Pancreas (tissue), 10 donors: ENCODE measurements at regions not wholly inside any gene's neighbourhood (a gene's known extent, or its start where the extent isn't known, plus 50 kb on each side); places are given as distances from the start of the nearest gene placed in this dataset.

ENCODE experiments used
- ATAC-seq, 4 donors: fragments of 200-7000 bp; cut with Tn5 transposase; one replicate each; pipeline versions ENCODE4 v1.8.0 to v1.9.1; 2020; ENCODE audit warnings: mild to moderate bottlenecking in 4 of 4, moderate library complexity in 4 of 4
- DNase-seq, 6 donors: peaks; one replicate each; pipeline ENCODE4 v3.0.0-alpha.2; 2020
- FAIRE-seq: peaks from 2 replicates; lab custom pipeline; 2012; peaks lifted over from hg19 to GRCh38; lab: Jason Lieb, UNC
- H3K27ac ChIP-seq, 4 donors: fragments of 200-600 bp; sonication (generic); 1 replicate in 3 of 4; 2 replicates in 1 of 4; pipeline versions ENCODE4 v1.5.0 to v1.8.0; 2020
- H3K27me3 ChIP-seq, 4 donors: fragments of 200-600 bp; one replicate each; pipeline ENCODE4 v1.8.0; 2021
- H3K36me3 ChIP-seq, 3 donors: fragments of 200-600 bp; sonication (generic) in 1 of 3; one replicate each; pipeline versions ENCODE4 v1.5.0 to v1.8.0; 2020 to 2021
- H3K4me1 ChIP-seq, 3 donors: fragments of 200-600 bp; one replicate each; pipeline ENCODE4 v1.8.0; 2021
- H3K4me3 ChIP-seq, 4 donors: fragments of 200-600 bp; sonication (generic) in 2 of 4; one replicate each; pipeline versions ENCODE4 v1.5.0 to v1.8.0; 2020 to 2021
- H3K9me3 ChIP-seq, 4 donors: fragments of 200-600 bp; one replicate each; pipeline ENCODE4 v1.8.0; 2021
- WGBS, 2 donors: extraction: QIAGEN DNeasy Blood & Tissue Kit; methylation state at CpG; one replicate each; pipeline ENCODE4 v1.1.7; 2013; 5-methylcytosine and 5-hydroxymethylcytosine counted together
- intact Hi-C, 3 donors: fragments of 100-400 bp; cut with DNase I; formaldehyde crosslinking; loops; one replicate each; pipeline versions ENCODE4 v1.11.1 to v1.14.2; 2022
- TF ChIP-seq, protein P1 (sequence below), 4 donors: fragments of 200-600 bp; sonication (generic) in 3 of 4; IDR thresholded peaks; one replicate each; pipeline versions ENCODE4 v1.5.0 to v1.8.0; 2021; ENCODE audit warnings: antibody characterized with exemption in 4 of 4
- donor health status: healthy with polysubstance abuse.
- donor health status: DM: no; HTN: no; CAD: no; lungs with moderate emphysema.
- donor health status: DM: no; HTN: no; CAD: no.
- donor health status: control.
- donor health status: control.
- donor health status: Bipolar disorder and iron deficiency.
- donor health status: DM: yes; HTN: yes; CAD: no.
- donor health status: DM: no; HTN: no; CAD: no.
- donor health status: DM: no; HTN: no; CAD: no.
- donor health status: DM: yes; HTN: yes; CAD: no.

DNA sequence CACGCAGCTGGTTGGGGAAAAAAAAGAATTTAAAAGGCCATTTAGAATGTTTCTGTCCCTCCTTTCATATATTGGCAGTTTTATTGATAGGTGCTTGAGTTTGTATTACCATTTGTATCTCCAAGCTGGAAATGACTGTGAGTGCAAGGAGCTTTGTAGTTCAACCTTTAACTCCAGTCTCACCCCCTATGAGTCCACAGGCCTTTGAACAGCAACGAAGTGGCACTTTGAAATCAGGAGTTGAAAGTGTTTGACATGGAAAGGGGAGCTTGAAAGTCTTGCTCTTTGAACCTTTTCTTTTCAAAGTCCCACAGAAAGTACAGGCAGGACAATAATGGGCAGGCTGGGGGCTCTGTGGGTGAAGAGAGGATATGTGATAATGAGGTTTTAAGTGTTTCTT lies 480.3 kb downstream of the RERGL start:
- TF ChIP-seq, protein P1, sequence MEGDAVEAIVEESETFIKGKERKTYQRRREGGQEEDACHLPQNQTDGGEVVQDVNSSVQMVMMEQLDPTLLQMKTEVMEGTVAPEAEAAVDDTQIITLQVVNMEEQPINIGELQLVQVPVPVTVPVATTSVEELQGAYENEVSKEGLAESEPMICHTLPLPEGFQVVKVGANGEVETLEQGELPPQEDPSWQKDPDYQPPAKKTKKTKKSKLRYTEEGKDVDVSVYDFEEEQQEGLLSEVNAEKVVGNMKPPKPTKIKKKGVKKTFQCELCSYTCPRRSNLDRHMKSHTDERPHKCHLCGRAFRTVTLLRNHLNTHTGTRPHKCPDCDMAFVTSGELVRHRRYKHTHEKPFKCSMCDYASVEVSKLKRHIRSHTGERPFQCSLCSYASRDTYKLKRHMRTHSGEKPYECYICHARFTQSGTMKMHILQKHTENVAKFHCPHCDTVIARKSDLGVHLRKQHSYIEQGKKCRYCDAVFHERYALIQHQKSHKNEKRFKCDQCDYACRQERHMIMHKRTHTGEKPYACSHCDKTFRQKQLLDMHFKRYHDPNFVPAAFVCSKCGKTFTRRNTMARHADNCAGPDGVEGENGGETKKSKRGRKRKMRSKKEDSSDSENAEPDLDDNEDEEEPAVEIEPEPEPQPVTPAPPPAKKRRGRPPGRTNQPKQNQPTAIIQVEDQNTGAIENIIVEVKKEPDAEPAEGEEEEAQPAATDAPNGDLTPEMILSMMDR (IDR thresholded peaks at IDR 0.05), result no peak
- Histone ChIP-seq H3K9me3 (no peaks in the 10 kb centered on the region), H3K4me1 (no peaks in the 10 kb centered on the region), H3K36me3 (no peaks in the 10 kb centered on the region), H3K27me3 (no peaks in the 10 kb centered on the region), H3K27ac (no peak overlapping the region), H3K4me3 (no peak overlapping the region)
- FAIRE-seq (no peak), DNase-seq (no peak), ATAC-seq (no peak)
- intact Hi-C loops, result no loop called here
- WGBS, 2 donors, result 26 to 30% methylated on average over 2 of the region's 2 CpGs

DNA sequence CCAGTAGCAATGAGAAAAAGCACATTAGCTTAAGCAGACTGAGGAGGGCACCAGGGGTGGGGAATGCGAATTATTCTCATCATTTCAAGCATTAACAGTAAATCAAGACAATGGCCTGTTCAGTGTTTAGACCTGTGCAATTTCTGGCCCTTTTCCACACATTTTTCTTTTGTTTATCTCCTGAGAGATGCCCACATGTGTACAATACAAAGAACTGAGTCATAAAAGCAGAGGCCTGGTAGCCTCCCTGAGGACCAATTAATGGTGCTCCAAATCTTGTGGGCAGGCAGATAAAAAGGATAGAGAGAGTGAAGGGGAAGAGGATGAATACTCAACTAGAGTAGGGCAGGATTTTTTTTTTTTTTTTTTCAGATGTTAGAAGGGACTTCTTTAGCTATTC lies 480.8 kb downstream of the RERGL start:
- DNase-seq (no peak), ATAC-seq (no peak), FAIRE-seq (no peak)
- no peak overlapping the region for H3K4me3 ChIP-seq
- H3K27me3 ChIP-seq, result no peaks in the 10 kb centered on the region
- H3K36me3 ChIP-seq, result no peaks in the 10 kb centered on the region
- intact Hi-C loops, result no loop called here
- no peaks in the 10 kb centered on the region for H3K4me1 ChIP-seq
- H3K27ac ChIP-seq, result no peak overlapping the region
- no peaks in the 10 kb centered on the region for H3K9me3 ChIP-seq
- 50 to 63% methylated on average over 1 of the region's 1 CpG for WGBS, 2 donors
- TF ChIP-seq, protein P1 (IDR thresholded peaks at IDR 0.05), result no peak

DNA sequence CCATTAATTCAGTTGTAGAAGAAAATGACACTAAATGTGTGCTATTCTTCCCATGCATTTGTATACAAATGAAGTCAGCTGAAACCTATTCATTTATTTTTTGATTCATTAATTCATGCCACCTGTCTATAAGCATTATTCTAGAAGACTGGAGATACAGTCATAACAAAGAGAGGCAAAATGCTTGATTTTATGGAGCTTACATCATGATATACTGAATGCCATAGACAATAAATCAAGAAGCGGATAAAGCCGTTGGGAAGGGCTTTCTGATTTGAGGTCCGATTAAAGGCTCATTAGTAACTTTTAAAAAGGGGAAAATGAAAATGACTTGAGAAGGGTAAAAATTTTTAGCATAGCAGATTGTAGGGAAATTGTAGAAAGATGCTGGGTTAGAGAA lies 494.9 kb downstream of the RERGL start:
- FAIRE-seq (no peak), DNase-seq (no peak), ATAC-seq (no peak)
- intact Hi-C loops, result no loop called here
- Histone ChIP-seq H3K4me3 (no peak overlapping the region), H3K27me3 (no peaks in the 10 kb centered on the region), H3K27ac (no peak overlapping the region), H3K4me1 (no peaks in the 10 kb centered on the region), H3K9me3 (no peaks in the 10 kb centered on the region), H3K36me3 (no peaks in the 10 kb centered on the region)
- WGBS, 2 donors, result 84 to 93% methylated on average over 3 of the region's 3 CpGs
- TF ChIP-seq, protein P1 (IDR thresholded peaks at IDR 0.05), result no peak

DNA sequence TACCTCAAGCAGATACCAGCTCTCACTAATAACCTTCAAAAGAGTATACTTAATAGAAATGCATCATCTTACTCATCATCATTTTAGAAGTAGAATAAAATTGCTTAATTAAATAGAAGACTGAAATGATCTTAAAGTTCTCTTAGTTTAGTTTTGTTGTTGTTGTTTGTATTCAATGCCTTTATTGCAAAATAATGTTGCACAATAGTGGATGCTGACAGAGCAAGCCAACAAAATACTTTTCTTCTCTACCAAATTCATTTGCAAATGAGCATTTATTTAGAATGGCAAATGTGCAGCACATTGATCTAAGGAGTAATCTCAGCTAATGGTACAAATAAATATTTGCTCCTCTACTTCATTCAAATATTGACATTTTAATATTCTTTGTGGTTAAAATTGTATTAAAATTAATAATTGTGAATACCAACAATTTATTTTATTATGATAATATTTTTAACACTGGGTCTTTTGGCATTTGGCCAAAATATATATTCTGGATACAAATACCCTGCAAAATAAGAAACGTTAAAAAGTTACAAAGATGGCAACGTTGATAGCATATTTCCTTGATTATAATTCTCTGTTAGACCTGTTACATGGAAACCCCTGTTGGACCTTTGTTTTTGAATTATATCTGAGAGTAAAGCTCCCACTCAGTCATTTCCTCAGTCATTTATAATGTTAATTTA lies 496.1 kb downstream of the RERGL start:
- ATAC-seq, result no peak
- TF ChIP-seq, protein P1 (IDR thresholded peaks at IDR 0.05), result no peak
- no peak for FAIRE-seq
- WGBS, 2 donors, result 38 to 67% methylated on average over 2 of the region's 2 CpGs
- no peak for DNase-seq
- no peak overlapping the region for H3K27ac ChIP-seq
- H3K4me3 ChIP-seq, result no peak overlapping the region
- no peaks in the 10 kb centered on the region for H3K4me1 ChIP-seq
- intact Hi-C loops, result no loop called here
- no peaks in the 10 kb centered on the region for H3K9me3 ChIP-seq
- no peaks in the 10 kb centered on the region for H3K36me3 ChIP-seq
- H3K27me3 ChIP-seq, result no peaks in the 10 kb centered on the region

DNA sequence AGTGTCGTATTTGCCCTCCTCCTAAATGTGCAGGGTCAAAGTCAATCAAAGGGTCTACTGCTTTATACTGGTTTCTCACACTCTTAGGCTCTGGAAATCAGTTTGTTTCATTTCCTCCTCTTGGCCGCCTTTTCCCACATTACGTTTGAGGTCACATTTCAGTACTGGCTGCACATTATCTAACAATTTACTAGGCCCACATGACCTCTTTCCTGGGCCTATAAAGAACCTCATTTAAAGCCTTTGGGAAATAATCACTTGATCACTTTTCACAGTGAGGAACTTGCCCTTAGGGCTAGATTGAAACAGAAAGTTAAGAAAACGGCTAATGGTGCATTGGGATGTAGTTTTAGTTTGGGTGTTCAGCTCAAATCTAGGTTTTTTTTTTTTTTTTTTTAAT lies 497.5 kb downstream of the RERGL start:
- H3K9me3 ChIP-seq, result no peaks in the 10 kb centered on the region
- no peaks in the 10 kb centered on the region for H3K27me3 ChIP-seq
- no peaks in the 10 kb centered on the region for H3K36me3 ChIP-seq
- no peak for ATAC-seq
- H3K27ac ChIP-seq, result no peak overlapping the region
- 72 to 75% methylated on average over 4 of the region's 4 CpGs for WGBS, 2 donors
- intact Hi-C loops, result no loop called here
- no peaks in the 10 kb centered on the region for H3K4me1 ChIP-seq
- TF ChIP-seq, protein P1 (IDR thresholded peaks at IDR 0.05), result no peak
- no peak for FAIRE-seq
- no peak overlapping the region for H3K4me3 ChIP-seq
- no peak for DNase-seq
